MCF 10A (cell line): ENCODE measurements at regions not wholly inside any gene's neighbourhood (a gene's known extent, or its start where the extent isn't known, plus 50 kb on each side); places are given as distances from the start of the nearest gene placed in this dataset.

Experiments used
- BruUV-seq: library from RNA; stranded (reverse); fragments of 400-500 nt; replicated peaks from 2 replicates; lab custom pipeline; 2021; lab: Mats Ljungman, UMichigan
- CTCF ChIA-PET: fragments of 300-600 bp; sonication (Branson Sonifier 250); formaldehyde crosslinking; extraction: SDS; loops from one replicate; lab custom pipeline; 2021; ENCODE audit warnings: antibody characterized with exemption, inconsistent platforms; lab: Yijun Ruan, JAX
- POLR2A ChIA-PET: fragments of 300-600, 350-650 bp; sonication (Branson Sonifier 250); formaldehyde crosslinking; extraction: SDS; loops from one replicate; lab custom pipeline; 2020; ENCODE audit warnings: antibody characterized with exemption, inconsistent platforms; lab: Yijun Ruan, JAX
- DNase-seq: peaks from one replicate; pipeline ENCODE4 v3.0.0-alpha.2; 2018; ENCODE audit not compliant: unreplicated experiment
- H3K27ac Mint-ChIP-seq: one replicate; pipeline ENCODE4 v1.8.0; 2022; ENCODE audit warnings: mild to moderate bottlenecking, low read depth, mixed read lengths; ENCODE audit not compliant: unreplicated experiment
- H3K27me3 Mint-ChIP-seq: one replicate; pipeline ENCODE4 v1.8.0; 2022; ENCODE audit warnings: mixed read lengths; ENCODE audit not compliant: insufficient read depth, unreplicated experiment
- H3K36me3 Mint-ChIP-seq: one replicate; pipeline ENCODE4 v1.8.0; 2022; ENCODE audit warnings: mild to moderate bottlenecking, moderate library complexity, mixed read lengths; ENCODE audit not compliant: insufficient read depth, unreplicated experiment
- H3K4me1 Mint-ChIP-seq: one replicate; pipeline ENCODE4 v1.8.0; 2022; ENCODE audit warnings: mixed read lengths; ENCODE audit not compliant: insufficient read depth, unreplicated experiment
- H3K4me3 Mint-ChIP-seq: one replicate; pipeline ENCODE4 v1.8.0; 2022; ENCODE audit warnings: mild to moderate bottlenecking, moderate library complexity, mixed read lengths; ENCODE audit not compliant: unreplicated experiment
- H3K9me3 Mint-ChIP-seq: one replicate; pipeline ENCODE4 v1.8.0; 2022; ENCODE audit warnings: mixed read lengths; ENCODE audit not compliant: unreplicated experiment
- CTCF ChIP-seq: fragments of 200-600 bp; IDR thresholded peaks from one replicate; pipeline ENCODE4 v1.8.0; 2022; ENCODE audit warnings: antibody characterized with exemption, mild to moderate bottlenecking; ENCODE audit not compliant: unreplicated experiment
- intact Hi-C: fragments of 100-400 bp; cut with micrococcal nuclease; formaldehyde crosslinking; loops from 2 replicates; pipeline ENCODE4 v1.14.1; 2022

- BruUV-seq: no TSS peak
- H3K27ac Mint-ChIP-seq: no peak overlapping the region
- ChIA-PET POLR2A (no interaction called here), CTCF (no interaction called here)
- no peak for DNase-seq
- no peaks in the 10 kb centered on the region for H3K9me3 Mint-ChIP-seq
- peaks cover 10% of the 10 kb centered on the region for H3K27me3 Mint-ChIP-seq
- no peaks in the 10 kb centered on the region for H3K36me3 Mint-ChIP-seq
- peaks cover 39% of the 10 kb centered on the region for H3K4me1 Mint-ChIP-seq
- no peak for TF ChIP-seq CTCF
- intact Hi-C loops: no loop called here
- H3K4me3 Mint-ChIP-seq: no peak overlapping the region
Observed at GRCh38 chrX:39893417-39894338, 204.1 kb downstream of the BCOR start.

- BruUV-seq: no TSS peak
- no peaks in the 10 kb centered on the region for H3K9me3 Mint-ChIP-seq
- TF ChIP-seq CTCF: no peak
Observed at GRCh38 chrX:39894683-39895082, 203.1 kb downstream of the BCOR start.

GRCh38 chrX:39895218-39896110 lies 202.3 kb downstream of the BCOR start:
- CTCF ChIA-PET: interaction anchor here (0.6 kb wide), 1 partner anchor 267 kb away, joined by 3 read pairs; no protein-coding TSS in a partner anchor
- H3K4me3 Mint-ChIP-seq: no peak overlapping the region
- POLR2A ChIA-PET: no interaction called here
- peak overlapping the region; percentile 46 for H3K27ac Mint-ChIP-seq
- intact Hi-C loops: no loop called here
- peaks cover 39% of the 10 kb centered on the region for H3K4me1 Mint-ChIP-seq
- H3K27me3 Mint-ChIP-seq: no peaks in the 10 kb centered on the region
- TF ChIP-seq CTCF: no peak
- H3K36me3 Mint-ChIP-seq: no peaks in the 10 kb centered on the region
- BruUV-seq: no TSS peak
- DNase-seq: peak; percentile 58
- H3K9me3 Mint-ChIP-seq: no peaks in the 10 kb centered on the region

More at GRCh38 chrX:39894683-39895082, 203.1 kb downstream of the BCOR start:
- intact Hi-C loops: no loop called here
- peak; percentile 51 for DNase-seq
- Mint-ChIP-seq H3K36me3 (no peaks in the 10 kb centered on the region), H3K27me3 (no peaks in the 10 kb centered on the region), H3K4me3 (no peak overlapping the region), H3K27ac (peak overlapping the region; percentile 46), H3K4me1 (peaks cover 39% of the 10 kb centered on the region)
- POLR2A ChIA-PET: no interaction called here
- CTCF ChIA-PET: no interaction called here
